ENCODE measurements at regions not wholly inside any gene's neighbourhood (a gene's known extent, or its start where the extent isn't known, plus 50 kb on each side); places are given as distances from the start of the nearest gene placed in this dataset.

GRCh38 chr17:6196355-6196754 is 126.2 kb downstream of the WSCD1 start (continued):
- TF ChIP-seq ATF6 (CRISPR knock-in tag; IDR thresholded peaks at IDR 0.05): no peak
- no peak for TF ChIP-seq TP53 (CRISPR knock-in tag; IDR thresholded peaks at IDR 0.05)
- TF ChIP-seq ATF2 (CRISPR knock-in tag; IDR thresholded peaks at IDR 0.05; ENCODE audit: borderline replicate concordance, low read depth): no peak
- TF ChIP-seq ERG (CRISPR knock-in tag; IDR thresholded peaks at IDR 0.05): no peak
- TF ChIP-seq NR3C1 (CRISPR knock-in tag; conservative IDR thresholded peaks at IDR 0.05; ENCODE audit: low read depth): no peak
- TF ChIP-seq AR (CRISPR knock-in tag; IDR thresholded peaks at IDR 0.05): no peak
- TF ChIP-seq ZNF512 (CRISPR knock-in tag; IDR thresholded peaks at IDR 0.05; ENCODE audit: borderline replicate concordance): no peak
- TF ChIP-seq ZNF423 (CRISPR knock-in tag; IDR thresholded peaks at IDR 0.05): no peak

- ATAC-seq: no peak
- H3K27me3 Mint-ChIP-seq (ENCODE audit: low read depth): peaks cover 5% of the 10 kb centered on the region; the same call in 1 of the 2 replicates
Measured at GRCh38 chr17:6195123-6195522, 124.9 kb downstream of the WSCD1 start.

More at GRCh38 chr17:6195123-6195522, 124.9 kb downstream of the WSCD1 start:
- ChIA-PET POLR2A (no interaction called here), CTCF (no interaction called here)
- Mint-ChIP-seq H3K9me3 (peaks cover 21% of the 10 kb centered on the region), H3K4me1 (0 out of 2 replicates have a peak, but pooled peaks cover 2% of the 10 kb centered on the region), H3K36me3 (peaks cover 14% of the 10 kb centered on the region), H3K4me3 (no peak overlapping the region), H3K27ac (no peak overlapping the region)
- no peak for DNase-seq (ENCODE audit: low spot score)
- TF ChIP-seq ZBTB21 (CRISPR knock-in tag; IDR thresholded peaks at IDR 0.05; ENCODE audit: borderline replicate concordance) (no peak), GRHL2 (CRISPR knock-in tag; IDR thresholded peaks at IDR 0.05; ENCODE audit: insufficient replicate concordance, severe bottlenecking) (no peak), ZNF121 (CRISPR knock-in tag; IDR thresholded peaks at IDR 0.05) (no peak), CDX4 (CRISPR knock-in tag; IDR thresholded peaks at IDR 0.05; ENCODE audit: borderline replicate concordance) (no peak), ZNF423 (CRISPR knock-in tag; IDR thresholded peaks at IDR 0.05) (no peak), RORB (CRISPR knock-in tag; IDR thresholded peaks at IDR 0.05) (no peak), ARID4B (CRISPR knock-in tag; IDR thresholded peaks at IDR 0.05; ENCODE audit: borderline replicate concordance) (no peak), STAT6 (CRISPR knock-in tag; conservative IDR thresholded peaks at IDR 0.05; ENCODE audit: low read depth) (no peak), ATF1 (CRISPR knock-in tag; IDR thresholded peaks at IDR 0.05) (no peak), ZNF396 (CRISPR knock-in tag; IDR thresholded peaks at IDR 0.05; ENCODE audit: borderline replicate concordance) (no peak), FOXJ3 (CRISPR knock-in tag; IDR thresholded peaks at IDR 0.05; ENCODE audit: borderline replicate concordance) (no peak), ZNF263 (CRISPR knock-in tag; IDR thresholded peaks at IDR 0.05; ENCODE audit: low read depth) (no peak)
